ENCODE measurements at regions not wholly inside any gene's neighbourhood (a gene's known extent, or its start where the extent isn't known, plus 50 kb on each side); places are given as distances from the start of the nearest gene placed in this dataset.

DNA sequence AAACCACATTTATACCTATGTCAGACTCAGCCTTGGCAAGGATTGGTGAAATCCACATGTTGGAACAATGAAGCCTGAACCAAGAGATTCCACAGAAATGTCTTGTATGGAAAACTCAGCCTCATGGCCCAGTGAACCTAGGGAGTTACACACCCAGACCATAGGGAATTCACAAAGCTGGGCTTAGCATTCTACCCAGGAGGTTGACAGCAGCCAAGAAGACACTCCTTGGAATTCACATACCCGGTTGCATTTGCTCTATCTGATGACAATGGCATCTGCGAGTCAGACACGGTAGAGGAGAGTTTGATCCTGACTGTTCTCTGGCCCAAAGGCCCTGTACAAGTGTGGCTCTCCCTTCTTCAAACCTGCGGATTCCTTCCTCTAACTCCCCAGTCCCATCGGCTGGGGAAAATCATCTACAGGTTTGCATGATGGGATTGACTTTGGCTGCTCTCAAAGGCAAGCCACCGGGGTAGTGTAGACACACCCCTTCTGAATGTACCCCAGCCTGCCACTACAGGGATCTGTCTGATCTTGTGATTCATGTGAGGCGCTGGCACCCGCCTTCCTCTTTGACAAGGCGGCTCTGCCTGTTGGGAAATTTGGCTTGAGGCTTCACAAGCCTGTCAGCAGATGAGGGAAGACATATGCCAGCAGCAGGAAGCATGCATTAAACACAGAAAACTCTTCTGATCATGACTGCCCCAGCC, 297.3 kb upstream of the KAZN start:
- Mint-ChIP-seq H3K4me3 (no peak overlapping the region), H3K4me1 (ENCODE audit: low read depth) (no peaks in the 10 kb centered on the region), H3K36me3 (ENCODE audit: insufficient read depth) (no peaks in the 10 kb centered on the region), H3K9me3 (no peaks in the 10 kb centered on the region), H3K27me3 (ENCODE audit: low read depth) (peaks cover 4% of the 10 kb centered on the region)
- no peak for DNase-seq
- no peak for ATAC-seq

DNA sequence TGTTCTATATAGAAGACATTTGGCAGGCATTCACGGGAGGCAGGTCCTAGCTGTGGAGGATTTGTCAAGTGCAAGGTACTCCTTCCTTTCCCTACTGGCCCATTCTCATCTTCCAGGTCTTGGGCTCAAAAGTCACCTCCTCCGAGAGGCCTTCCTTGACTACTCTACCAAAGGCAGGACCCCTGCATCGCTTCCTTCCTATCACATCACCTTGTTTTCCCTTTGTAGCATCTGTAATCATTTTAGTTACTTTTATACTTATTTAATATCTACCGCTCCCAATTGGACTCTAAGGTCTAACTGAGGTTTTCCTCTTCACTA, 296.8 kb upstream of the KAZN start:
- H3K36me3 Mint-ChIP-seq (ENCODE audit: insufficient read depth), result no peaks in the 10 kb centered on the region
- DNase-seq (no peak), ATAC-seq (no peak)
- no peaks in the 10 kb centered on the region for H3K9me3 Mint-ChIP-seq
- no peaks in the 10 kb centered on the region for H3K4me1 Mint-ChIP-seq (ENCODE audit: low read depth)
- H3K27me3 Mint-ChIP-seq (ENCODE audit: low read depth), result peaks cover 4% of the 10 kb centered on the region
- no peak overlapping the region for H3K4me3 Mint-ChIP-seq

DNA sequence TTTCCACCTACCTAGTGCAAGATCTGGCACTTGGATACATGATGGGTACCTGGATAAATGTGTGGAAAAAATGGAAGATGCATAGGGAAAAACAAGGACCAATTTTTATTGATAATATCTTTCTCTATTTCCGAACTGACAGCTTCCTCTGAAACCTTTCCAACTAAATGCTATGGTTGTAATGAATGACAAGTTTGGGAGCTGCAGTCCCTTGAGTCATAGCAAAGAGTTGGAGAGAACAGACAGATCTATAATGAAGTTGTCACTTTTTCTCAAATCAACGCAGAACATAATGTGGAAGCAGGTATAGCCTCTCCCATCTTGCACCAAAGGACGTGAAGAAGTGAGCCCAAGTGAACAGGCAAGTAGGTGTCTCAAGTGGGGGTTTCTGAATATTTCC, 296.5 kb upstream of the KAZN start:
- H3K9me3 Mint-ChIP-seq, result no peaks in the 10 kb centered on the region
- DNase-seq, result no peak
- no peaks in the 10 kb centered on the region for H3K4me1 Mint-ChIP-seq (ENCODE audit: low read depth)
- H3K36me3 Mint-ChIP-seq (ENCODE audit: insufficient read depth), result no peaks in the 10 kb centered on the region
- no peak for ATAC-seq
- H3K27me3 Mint-ChIP-seq (ENCODE audit: low read depth), result peaks cover 6% of the 10 kb centered on the region
- no peak overlapping the region for H3K4me3 Mint-ChIP-seq

- no peak for DNase-seq
- Mint-ChIP-seq H3K4me1 (ENCODE audit: low read depth) (no peaks in the 10 kb centered on the region), H3K27me3 (ENCODE audit: low read depth) (peaks cover 8% of the 10 kb centered on the region), H3K9me3 (no peaks in the 10 kb centered on the region), H3K36me3 (ENCODE audit: insufficient read depth) (no peaks in the 10 kb centered on the region), H3K4me3 (no peak overlapping the region)
- ATAC-seq, result no peak
These were observed 295.5 kb upstream of the KAZN start for GRCh38 chr1:14303011-14303410.

GRCh38 chr1:14304381-14304865, 294.1 kb upstream of the KAZN start:
- Mint-ChIP-seq H3K27me3 (ENCODE audit: low read depth) (peaks cover 8% of the 10 kb centered on the region), H3K9me3 (no peaks in the 10 kb centered on the region), H3K4me3 (no peak overlapping the region), H3K36me3 (ENCODE audit: insufficient read depth) (no peaks in the 10 kb centered on the region), H3K4me1 (ENCODE audit: low read depth) (no peaks in the 10 kb centered on the region)
- DNase-seq, result no peak
- no peak for ATAC-seq

DNA sequence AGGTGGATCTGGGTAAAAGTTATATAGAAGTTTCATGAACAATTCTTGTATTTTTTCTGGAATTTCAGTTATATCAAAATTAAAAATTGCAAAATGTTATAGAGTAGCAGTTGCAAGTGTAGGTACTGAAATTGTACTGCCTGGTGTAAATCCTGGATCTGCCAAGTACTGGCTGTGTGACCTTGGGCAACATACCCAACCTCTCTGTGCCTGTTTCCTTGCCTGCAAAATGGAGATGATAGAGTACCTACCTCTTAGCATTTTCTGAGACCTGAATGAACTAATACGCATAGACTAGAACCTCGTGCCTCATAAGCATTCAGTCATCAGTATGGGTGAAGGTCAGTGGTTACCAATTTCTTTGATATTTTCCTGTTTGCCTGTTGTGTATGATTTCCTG, 290.0 kb upstream of the KAZN start:
- Mint-ChIP-seq H3K4me1 (ENCODE audit: low read depth) (no peaks in the 10 kb centered on the region), H3K9me3 (no peaks in the 10 kb centered on the region), H3K4me3 (no peak overlapping the region), H3K27me3 (ENCODE audit: low read depth) (peaks cover 5% of the 10 kb centered on the region), H3K36me3 (ENCODE audit: insufficient read depth) (no peaks in the 10 kb centered on the region)
- ATAC-seq (no peak), DNase-seq (no peak)

DNA sequence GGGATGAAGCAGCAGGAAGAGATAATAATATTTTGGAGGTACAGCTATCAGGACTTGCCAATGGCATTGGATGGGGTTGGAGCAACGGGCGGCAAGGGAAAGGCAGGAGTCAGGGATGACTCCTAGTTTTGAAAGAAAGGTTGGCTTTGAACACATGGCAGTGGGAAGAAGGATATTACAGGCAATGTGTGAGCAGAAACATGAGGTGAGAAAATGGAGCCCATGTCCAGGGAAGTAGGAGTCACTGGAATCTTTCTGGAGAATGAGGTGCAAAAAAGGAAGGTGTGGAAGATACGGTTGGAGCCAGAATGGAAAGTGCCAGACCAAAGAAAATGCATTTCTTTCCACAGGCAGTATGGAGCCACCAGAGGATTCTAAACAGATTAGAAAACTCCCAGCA, 288.5 kb upstream of the KAZN start:
- DNase-seq, result no peak
- Mint-ChIP-seq H3K9me3 (no peaks in the 10 kb centered on the region), H3K36me3 (ENCODE audit: insufficient read depth) (no peaks in the 10 kb centered on the region), H3K27me3 (ENCODE audit: low read depth) (peaks cover 5% of the 10 kb centered on the region), H3K4me1 (ENCODE audit: low read depth) (no peaks in the 10 kb centered on the region), H3K4me3 (no peak overlapping the region)
- ATAC-seq, result no peak

- DNase-seq, result no peak
- Mint-ChIP-seq H3K9me3 (no peaks in the 10 kb centered on the region), H3K4me1 (ENCODE audit: low read depth) (no peaks in the 10 kb centered on the region), H3K36me3 (ENCODE audit: insufficient read depth) (no peaks in the 10 kb centered on the region), H3K27me3 (ENCODE audit: low read depth) (peaks cover 5% of the 10 kb centered on the region), H3K4me3 (no peak overlapping the region)
- ATAC-seq, result no peak
These were observed 288.0 kb upstream of the KAZN start for GRCh38 chr1:14310476-14310875.

DNA sequence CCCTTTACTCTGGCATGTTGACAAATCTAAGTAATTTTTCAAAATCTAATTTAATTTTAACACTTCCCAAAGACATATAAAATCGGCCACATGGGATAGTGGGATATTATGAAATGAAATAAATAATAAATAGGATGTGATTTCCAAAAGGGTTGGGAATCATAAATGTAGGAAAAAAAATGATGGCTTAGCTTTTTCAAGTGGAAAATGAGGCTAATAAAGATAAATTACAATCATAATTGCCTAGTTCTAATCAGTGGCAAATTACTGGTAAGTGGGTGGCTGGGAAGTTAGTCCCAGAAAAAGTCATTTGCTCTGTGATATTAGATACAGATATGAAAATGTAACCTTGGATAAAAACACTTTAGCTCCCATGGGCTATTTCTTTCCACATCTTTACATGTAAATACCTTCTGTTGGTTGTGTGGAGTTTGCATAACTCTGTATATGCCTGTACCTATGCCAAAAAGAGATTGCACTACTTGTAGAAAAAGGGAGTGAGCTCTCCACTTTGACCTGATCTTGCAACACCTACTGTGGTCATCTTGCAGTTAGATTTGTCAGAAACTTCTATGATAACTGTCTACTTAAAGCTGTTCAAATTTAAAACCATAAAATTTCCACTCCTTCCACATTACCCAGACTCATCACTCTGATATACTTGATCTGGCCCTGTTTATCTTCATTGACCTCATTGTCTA, 284.6 kb upstream of the KAZN start:
- Mint-ChIP-seq H3K9me3 (no peaks in the 10 kb centered on the region), H3K36me3 (ENCODE audit: insufficient read depth) (no peaks in the 10 kb centered on the region), H3K4me3 (no peak overlapping the region), H3K27me3 (ENCODE audit: low read depth) (peaks cover 4% of the 10 kb centered on the region), H3K4me1 (ENCODE audit: low read depth) (no peaks in the 10 kb centered on the region)
- DNase-seq, result no peak
- ATAC-seq, result no peak

GRCh38 chr1:14318830-14319229, 279.7 kb upstream of the KAZN start:
- Mint-ChIP-seq H3K4me3 (no peak overlapping the region), H3K27me3 (ENCODE audit: low read depth) (peaks cover 15% of the 10 kb centered on the region), H3K9me3 (peaks cover 4% of the 10 kb centered on the region), H3K4me1 (ENCODE audit: low read depth) (no peaks in the 10 kb centered on the region), H3K36me3 (ENCODE audit: insufficient read depth) (no peaks in the 10 kb centered on the region)
- DNase-seq (no peak), ATAC-seq (no peak)

DNA sequence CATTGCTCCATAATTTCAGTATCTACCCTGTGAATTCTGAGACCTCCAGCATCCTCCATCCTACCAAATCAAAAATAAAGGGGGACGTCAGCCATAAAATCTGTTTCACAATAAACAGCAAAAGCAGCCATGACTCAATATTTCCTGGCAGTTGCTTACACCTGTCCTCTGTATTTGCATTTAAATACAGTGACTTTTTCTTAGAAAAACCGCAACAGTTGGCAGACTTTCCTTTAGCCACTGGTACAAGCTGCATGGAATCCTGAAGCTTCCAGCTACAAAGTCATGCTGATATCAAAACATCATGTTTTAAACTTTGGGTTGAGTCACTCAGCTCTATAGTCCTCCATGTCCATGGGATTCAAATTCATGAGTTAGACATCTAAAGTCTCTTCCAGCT, 278.0 kb upstream of the KAZN start:
- Mint-ChIP-seq H3K9me3 (peaks cover 4% of the 10 kb centered on the region), H3K36me3 (ENCODE audit: insufficient read depth) (no peaks in the 10 kb centered on the region), H3K4me1 (ENCODE audit: low read depth) (no peaks in the 10 kb centered on the region), H3K4me3 (no peak overlapping the region), H3K27me3 (ENCODE audit: low read depth) (peaks cover 15% of the 10 kb centered on the region)
- DNase-seq (no peak), ATAC-seq (peak in 1 of 2 donors; percentile 18)

- Mint-ChIP-seq H3K4me1 (ENCODE audit: low read depth) (no peaks in the 10 kb centered on the region), H3K9me3 (peaks cover 4% of the 10 kb centered on the region), H3K36me3 (ENCODE audit: insufficient read depth) (no peaks in the 10 kb centered on the region), H3K4me3 (no peak overlapping the region), H3K27me3 (ENCODE audit: low read depth) (peaks cover 15% of the 10 kb centered on the region)
- ATAC-seq (no peak), DNase-seq (no peak)
These were observed 277.5 kb upstream of the KAZN start for GRCh38 chr1:14320986-14321385.

- peaks cover 4% of the 10 kb centered on the region for H3K9me3 Mint-ChIP-seq
- no peak overlapping the region for H3K4me3 Mint-ChIP-seq
- no peak for ATAC-seq
- DNase-seq, result no peak
- H3K4me1 Mint-ChIP-seq (ENCODE audit: low read depth), result no peaks in the 10 kb centered on the region
- no peaks in the 10 kb centered on the region for H3K36me3 Mint-ChIP-seq (ENCODE audit: insufficient read depth)
- H3K27me3 Mint-ChIP-seq (ENCODE audit: low read depth), result peaks cover 16% of the 10 kb centered on the region
These were observed 277.1 kb upstream of the KAZN start for GRCh38 chr1:14321422-14321821.

DNA sequence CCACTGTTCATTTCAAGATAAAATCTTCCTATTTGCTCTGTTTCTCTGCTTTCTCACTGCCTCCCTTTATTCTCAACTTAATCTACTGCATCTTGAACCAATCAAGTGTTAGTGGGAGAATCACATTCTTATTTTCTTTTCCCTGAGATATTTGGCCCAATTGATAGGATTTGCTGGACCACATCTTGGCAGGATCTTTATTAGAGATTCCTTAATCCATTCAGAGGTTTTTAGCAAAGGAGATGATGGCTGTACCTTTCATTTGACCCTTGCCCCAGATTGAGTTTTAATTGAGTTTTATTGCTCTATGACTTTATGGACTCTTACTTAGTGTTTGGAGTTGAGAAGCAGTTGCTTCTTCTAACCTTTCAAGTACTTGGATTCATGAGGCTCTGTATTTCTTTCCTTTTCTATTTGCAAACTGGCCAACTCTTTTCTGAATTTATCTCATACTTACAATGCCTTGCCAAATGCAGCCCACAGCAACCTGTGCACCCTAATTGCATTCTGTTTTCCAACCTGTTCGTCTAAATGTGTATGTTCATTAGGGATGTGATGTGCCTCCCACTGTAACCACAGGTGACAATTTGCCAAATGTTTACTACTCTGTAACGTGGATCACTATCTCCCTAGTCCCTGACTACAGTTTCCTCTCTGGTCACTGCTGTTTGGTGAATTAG, 274.8 kb upstream of the KAZN start:
- ATAC-seq (no peak), DNase-seq (no peak)
- peaks cover 15% of the 10 kb centered on the region for H3K27me3 Mint-ChIP-seq (ENCODE audit: low read depth)
- no peaks in the 10 kb centered on the region for H3K36me3 Mint-ChIP-seq (ENCODE audit: insufficient read depth)
- no peak overlapping the region for H3K4me3 Mint-ChIP-seq
- H3K4me1 Mint-ChIP-seq (ENCODE audit: low read depth), result no peaks in the 10 kb centered on the region
- peaks cover 4% of the 10 kb centered on the region for H3K9me3 Mint-ChIP-seq

DNA sequence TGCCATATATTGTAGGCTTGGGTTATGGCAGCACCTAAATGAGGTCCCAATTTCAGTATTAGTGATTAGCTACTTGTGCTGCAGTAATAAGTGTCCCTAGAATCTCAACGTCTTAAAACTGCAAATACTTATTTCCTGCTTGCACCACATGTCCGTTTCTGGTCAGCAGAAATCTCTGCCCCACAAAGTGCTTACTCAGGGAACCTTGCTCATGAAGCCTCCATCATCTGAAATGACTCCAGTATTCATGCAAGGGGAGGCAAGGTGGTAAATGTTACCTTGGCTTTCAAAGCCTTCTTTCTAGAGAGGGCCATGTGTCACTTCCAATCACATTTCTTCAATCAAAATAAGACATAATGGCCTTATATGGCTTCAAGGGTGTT, 274.2 kb upstream of the KAZN start:
- ATAC-seq (no peak), DNase-seq (no peak)
- Mint-ChIP-seq H3K9me3 (peaks cover 4% of the 10 kb centered on the region), H3K27me3 (ENCODE audit: low read depth) (peaks cover 15% of the 10 kb centered on the region), H3K36me3 (ENCODE audit: insufficient read depth) (no peaks in the 10 kb centered on the region), H3K4me3 (no peak overlapping the region), H3K4me1 (ENCODE audit: low read depth) (no peaks in the 10 kb centered on the region)

Data from activated T-cell treated with anti-CD3 and anti-CD28 coated beads, Interleukin-2, amount 50 U/mL, for 4 hours (primary cell).